DND-41 (cell line): ENCODE measurements at regions not wholly inside any gene's neighbourhood (a gene's known extent, or its start where the extent isn't known, plus 50 kb on each side); places are given as distances from the start of the nearest gene placed in this dataset.

Experiments
- EZH2 ChIP-seq: IDR thresholded peaks from 3 replicates; pipeline ENCODE4 v1.6.1; 2012; ENCODE audit warnings: borderline replicate concordance, low read depth, mild to moderate bottlenecking, moderate library complexity, low read length, inconsistent platforms; ENCODE audit not compliant: severe bottlenecking
- TF ChIP-seq, protein P1 (sequence below): IDR thresholded peaks from 2 replicates; pipeline ENCODE4 v1.5.1; 2012; ENCODE audit warnings: borderline replicate concordance, low read length, moderate library complexity, mild to moderate bottlenecking; ENCODE audit not compliant: poor library complexity, severe bottlenecking; ENCODE audit errors: extremely low read depth

DNA sequence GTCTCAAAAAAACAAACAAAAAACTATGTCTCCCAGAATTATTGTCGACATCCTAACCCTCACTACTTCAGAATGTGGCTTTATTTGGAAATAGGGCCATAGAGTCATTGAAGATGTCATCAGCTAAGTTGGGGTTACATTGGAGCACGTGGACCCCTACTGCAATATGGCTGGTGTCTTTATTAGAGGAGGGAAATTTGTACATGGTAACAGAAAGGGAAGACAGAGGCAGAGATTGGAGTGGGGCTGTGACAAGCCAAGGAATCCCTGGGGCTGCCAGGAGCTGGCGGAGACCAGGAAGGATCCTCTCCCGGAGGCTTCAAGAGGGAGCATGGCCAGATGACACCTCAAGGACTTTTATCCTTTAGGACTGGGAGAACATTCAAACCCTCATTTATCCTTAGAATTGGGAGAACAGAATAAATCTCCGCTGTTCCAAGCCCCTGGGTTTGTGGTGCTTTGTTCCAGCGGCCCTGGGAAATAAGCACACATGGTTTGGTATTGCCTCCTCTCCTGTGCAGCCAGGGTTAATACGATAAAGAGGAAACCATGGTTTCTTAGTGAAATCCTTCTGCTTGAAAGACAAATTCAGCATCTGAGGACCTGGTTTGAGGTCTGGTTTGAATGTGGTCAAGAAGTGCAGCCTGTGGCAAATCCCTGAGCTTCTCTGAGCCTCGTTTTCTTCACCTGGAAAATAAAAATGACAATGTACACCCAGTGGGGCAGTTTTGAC is 184.7 kb downstream of the MYCN start:
- TF ChIP-seq EZH2: no peak
- TF ChIP-seq, protein P1, sequence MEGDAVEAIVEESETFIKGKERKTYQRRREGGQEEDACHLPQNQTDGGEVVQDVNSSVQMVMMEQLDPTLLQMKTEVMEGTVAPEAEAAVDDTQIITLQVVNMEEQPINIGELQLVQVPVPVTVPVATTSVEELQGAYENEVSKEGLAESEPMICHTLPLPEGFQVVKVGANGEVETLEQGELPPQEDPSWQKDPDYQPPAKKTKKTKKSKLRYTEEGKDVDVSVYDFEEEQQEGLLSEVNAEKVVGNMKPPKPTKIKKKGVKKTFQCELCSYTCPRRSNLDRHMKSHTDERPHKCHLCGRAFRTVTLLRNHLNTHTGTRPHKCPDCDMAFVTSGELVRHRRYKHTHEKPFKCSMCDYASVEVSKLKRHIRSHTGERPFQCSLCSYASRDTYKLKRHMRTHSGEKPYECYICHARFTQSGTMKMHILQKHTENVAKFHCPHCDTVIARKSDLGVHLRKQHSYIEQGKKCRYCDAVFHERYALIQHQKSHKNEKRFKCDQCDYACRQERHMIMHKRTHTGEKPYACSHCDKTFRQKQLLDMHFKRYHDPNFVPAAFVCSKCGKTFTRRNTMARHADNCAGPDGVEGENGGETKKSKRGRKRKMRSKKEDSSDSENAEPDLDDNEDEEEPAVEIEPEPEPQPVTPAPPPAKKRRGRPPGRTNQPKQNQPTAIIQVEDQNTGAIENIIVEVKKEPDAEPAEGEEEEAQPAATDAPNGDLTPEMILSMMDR: no peak
